BE2C (cell line): ENCODE measurements at regions not wholly inside any gene's neighbourhood (a gene's known extent, or its start where the extent isn't known, plus 50 kb on each side); places are given as distances from the start of the nearest gene placed in this dataset.

Source experiments
- DNase-seq: peaks from one replicate; pipeline ENCODE4 v3.0.0-alpha.2; 2020
- H3K27me3 ChIP-seq: fragments of 250-450 bp; sonication (Bioruptor Pico); 2 replicates; pipeline ENCODE4 v1.5.1; 2020; ENCODE audit warnings: mild to moderate bottlenecking
- H3K36me3 ChIP-seq: fragments of 250-450 bp; sonication (Bioruptor Pico); 2 replicates; pipeline ENCODE4 v1.5.1; 2020; ENCODE audit warnings: mild to moderate bottlenecking
- H3K4me1 ChIP-seq: fragments of 250-450 bp; sonication (Bioruptor Pico); 2 replicates; pipeline ENCODE4 v1.5.1; 2020
- H3K4me3 ChIP-seq: 2 replicates; pipeline ENCODE4 v1.5.1; 2011; ENCODE audit warnings: low read depth, low read length
- H3K9me3 ChIP-seq: fragments of 250-450 bp; sonication (Bioruptor Pico); 2 replicates; pipeline ENCODE4 v1.5.1; 2020
- TF ChIP-seq, protein P1 (sequence below): IDR thresholded peaks from 2 replicates; pipeline ENCODE4 v1.5.1; 2012; ENCODE audit warnings: mild to moderate bottlenecking, low read depth, low read length

DNA sequence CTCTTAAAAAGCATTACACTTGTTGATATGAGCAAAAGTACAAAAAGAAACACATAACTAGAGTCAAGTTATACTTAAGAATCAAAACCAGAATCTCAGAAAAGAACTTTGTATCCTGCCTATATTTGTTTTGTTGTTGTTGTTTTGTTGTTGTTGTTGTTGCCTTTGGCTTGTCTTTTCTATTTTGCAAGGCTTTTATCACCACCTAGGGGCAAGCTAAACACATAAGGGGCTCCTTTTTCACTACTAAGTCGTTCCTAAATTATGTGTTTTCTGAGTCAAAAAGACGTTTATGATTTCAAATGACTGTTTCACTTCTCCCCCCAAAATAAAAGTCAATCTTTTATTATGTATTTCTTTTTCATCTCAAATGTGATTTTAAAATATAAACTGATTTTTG, 250.2 kb downstream of the RBM26 start:
- H3K4me3 ChIP-seq, result no peak overlapping the region
- TF ChIP-seq, protein P1, sequence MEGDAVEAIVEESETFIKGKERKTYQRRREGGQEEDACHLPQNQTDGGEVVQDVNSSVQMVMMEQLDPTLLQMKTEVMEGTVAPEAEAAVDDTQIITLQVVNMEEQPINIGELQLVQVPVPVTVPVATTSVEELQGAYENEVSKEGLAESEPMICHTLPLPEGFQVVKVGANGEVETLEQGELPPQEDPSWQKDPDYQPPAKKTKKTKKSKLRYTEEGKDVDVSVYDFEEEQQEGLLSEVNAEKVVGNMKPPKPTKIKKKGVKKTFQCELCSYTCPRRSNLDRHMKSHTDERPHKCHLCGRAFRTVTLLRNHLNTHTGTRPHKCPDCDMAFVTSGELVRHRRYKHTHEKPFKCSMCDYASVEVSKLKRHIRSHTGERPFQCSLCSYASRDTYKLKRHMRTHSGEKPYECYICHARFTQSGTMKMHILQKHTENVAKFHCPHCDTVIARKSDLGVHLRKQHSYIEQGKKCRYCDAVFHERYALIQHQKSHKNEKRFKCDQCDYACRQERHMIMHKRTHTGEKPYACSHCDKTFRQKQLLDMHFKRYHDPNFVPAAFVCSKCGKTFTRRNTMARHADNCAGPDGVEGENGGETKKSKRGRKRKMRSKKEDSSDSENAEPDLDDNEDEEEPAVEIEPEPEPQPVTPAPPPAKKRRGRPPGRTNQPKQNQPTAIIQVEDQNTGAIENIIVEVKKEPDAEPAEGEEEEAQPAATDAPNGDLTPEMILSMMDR, result no peak
- no peaks in the 10 kb centered on the region for H3K36me3 ChIP-seq
- no peaks in the 10 kb centered on the region for H3K27me3 ChIP-seq
- DNase-seq, result no peak
- no peaks in the 10 kb centered on the region for H3K9me3 ChIP-seq
- H3K4me1 ChIP-seq, result no peaks in the 10 kb centered on the region

DNA sequence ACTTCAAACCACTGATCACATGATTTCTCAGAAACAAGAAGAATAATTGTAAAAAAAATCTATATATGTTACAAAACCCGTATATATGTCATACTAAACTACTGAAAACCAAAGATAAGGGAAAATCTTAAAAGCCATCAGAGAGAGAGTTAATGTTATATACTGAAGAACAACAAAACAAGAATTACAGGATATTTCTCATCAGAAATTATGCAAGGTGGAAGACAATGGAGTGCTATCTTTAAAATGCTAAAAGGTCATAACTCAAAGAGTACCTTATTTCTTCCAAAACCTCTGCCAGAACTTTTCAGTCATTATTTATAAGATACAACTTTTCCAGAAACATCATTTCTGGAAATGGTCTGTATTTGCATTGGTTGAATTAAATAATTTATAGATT, 256.8 kb downstream of the RBM26 start:
- no peaks in the 10 kb centered on the region for H3K27me3 ChIP-seq
- TF ChIP-seq, protein P1, result no peak
- no peaks in the 10 kb centered on the region for H3K9me3 ChIP-seq
- H3K4me1 ChIP-seq, result no peaks in the 10 kb centered on the region
- no peak for DNase-seq
- no peaks in the 10 kb centered on the region for H3K36me3 ChIP-seq
- H3K4me3 ChIP-seq, result no peak overlapping the region

DNA sequence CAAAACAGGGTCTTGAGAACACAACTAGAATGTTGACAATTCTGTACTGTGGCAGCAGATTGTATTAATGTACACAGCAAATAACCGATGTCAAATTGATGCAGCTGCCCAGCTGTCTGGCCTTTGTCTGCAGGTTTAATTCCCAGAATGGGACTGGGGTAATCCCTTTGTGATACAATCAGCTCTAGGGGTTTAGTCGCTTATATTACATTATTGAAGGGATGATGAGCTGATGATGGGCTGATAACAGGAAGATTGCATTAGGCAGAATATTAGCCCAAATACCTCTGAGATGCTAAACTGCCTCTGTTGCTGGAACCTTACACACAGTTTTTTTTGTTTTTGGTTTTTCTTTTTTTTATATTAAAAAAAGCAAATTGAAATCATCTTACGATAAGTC, 265.0 kb downstream of the RBM26 start:
- peak; percentile 38 for DNase-seq
- H3K4me1 ChIP-seq, result peaks cover 6% of the 10 kb centered on the region; the same call in 1 of the 2 replicates
- H3K9me3 ChIP-seq, result no peaks in the 10 kb centered on the region
- TF ChIP-seq, protein P1, result no peak
- H3K36me3 ChIP-seq, result no peaks in the 10 kb centered on the region
- H3K4me3 ChIP-seq, result no peak overlapping the region
- 0 out of 2 replicates have a peak, but pooled peaks cover 3% of the 10 kb centered on the region for H3K27me3 ChIP-seq

DNA sequence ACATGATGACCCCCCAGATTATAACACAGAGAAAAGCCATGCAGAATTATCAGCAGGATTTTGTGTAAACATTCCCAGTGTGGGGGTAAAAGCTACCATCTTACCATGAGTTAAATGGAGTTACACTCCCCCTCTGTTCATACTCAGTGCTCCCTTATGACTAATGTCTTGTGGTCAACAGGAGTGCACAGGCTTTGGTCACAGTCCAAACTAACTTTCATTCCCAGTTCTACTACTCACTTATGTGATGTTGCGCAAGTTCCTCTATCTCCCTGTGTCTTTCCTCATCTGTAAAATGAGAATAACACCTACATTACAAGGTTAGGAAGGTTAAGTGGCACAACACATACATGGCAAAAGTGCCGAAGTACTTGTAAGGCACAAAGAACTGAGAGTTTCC, 277.9 kb downstream of the RBM26 start:
- Histone ChIP-seq H3K4me1 (no peaks in the 10 kb centered on the region), H3K9me3 (no peaks in the 10 kb centered on the region)
- DNase-seq, result no peak

DNA sequence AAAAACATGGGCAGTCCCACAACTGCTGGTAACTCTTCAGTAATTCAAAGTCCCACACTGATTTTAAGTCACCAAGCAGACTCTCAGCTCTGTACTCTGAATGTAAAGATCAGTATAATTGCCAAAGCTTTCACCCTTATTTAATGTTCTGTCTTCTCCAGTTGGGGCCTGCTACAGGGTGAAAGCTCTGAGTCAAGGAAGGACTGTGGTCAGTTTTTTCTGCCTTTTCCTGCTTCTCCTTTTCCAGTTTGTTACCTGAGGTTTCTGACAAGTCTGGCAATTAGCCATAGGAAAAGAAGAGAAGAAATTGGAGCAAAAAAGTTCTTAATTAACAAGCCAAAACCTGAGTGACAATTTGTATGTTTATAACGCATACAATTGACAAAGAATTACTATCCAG, 279.3 kb downstream of the RBM26 start:
- DNase-seq, result no peak
- Histone ChIP-seq H3K27me3 (no peaks in the 10 kb centered on the region), H3K9me3 (no peaks in the 10 kb centered on the region), H3K4me1 (no peaks in the 10 kb centered on the region), H3K36me3 (no peaks in the 10 kb centered on the region), H3K4me3 (no peak overlapping the region)
- TF ChIP-seq, protein P1, result no peak

More for the DNA sequence above, 277.9 kb downstream of the RBM26 start:
- Histone ChIP-seq H3K36me3 (no peaks in the 10 kb centered on the region), H3K27me3 (no peaks in the 10 kb centered on the region; the same call in 1 of the 2 replicates), H3K4me3 (no peak overlapping the region)
- TF ChIP-seq, protein P1, result no peak

DNA sequence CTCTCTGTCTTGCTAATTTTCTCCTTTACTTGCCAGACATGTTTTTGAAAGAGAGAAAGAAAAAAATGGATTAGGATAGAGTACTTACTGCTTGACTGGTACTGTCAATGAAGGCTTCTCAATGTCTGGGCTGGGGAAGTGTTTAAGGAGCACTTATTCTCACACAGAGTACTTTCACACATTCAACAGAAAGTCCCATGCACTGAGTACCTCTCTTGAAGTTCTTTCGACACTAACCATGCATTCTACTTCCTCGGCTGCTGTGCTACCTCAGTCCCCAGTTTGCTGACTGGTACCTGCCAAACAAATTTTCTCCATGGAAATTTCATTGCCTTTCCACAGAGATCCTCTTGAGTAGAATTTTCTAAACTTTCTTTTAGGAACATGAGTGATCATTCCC, 281.9 kb downstream of the RBM26 start:
- H3K27me3 ChIP-seq, result no peaks in the 10 kb centered on the region
- no peaks in the 10 kb centered on the region for H3K4me1 ChIP-seq
- no peaks in the 10 kb centered on the region for H3K9me3 ChIP-seq
- TF ChIP-seq, protein P1, result no peak
- no peak for DNase-seq
- H3K4me3 ChIP-seq, result no peak overlapping the region
- no peaks in the 10 kb centered on the region for H3K36me3 ChIP-seq
